NCI-H526 (cell line): ENCODE measurements at regions not wholly inside any gene's neighbourhood (a gene's known extent, or its start where the extent isn't known, plus 50 kb on each side); places are given as distances from the start of the nearest gene placed in this dataset.
A peak's percentile ranks its signal among the peaks of the same experiment; 100 is the strongest.

Experiments used
- DNase-seq, 2 experiments: peaks; one replicate each; lab custom pipeline; 2025; lab: John Stamatoyannopoulos, UW

GRCh38 chr11:37623778-37624177 lies 1025.7 kb upstream of the RAG2 start:
- no peak for DNase-seq

- no peak for DNase-seq
Observed at GRCh38 chr11:37621662-37622061, 1023.6 kb upstream of the RAG2 start.

GRCh38 chr11:37616291-37616690 lies 1018.3 kb upstream of the RAG2 start:
- no peak for DNase-seq

GRCh38 chr11:37613031-37613430 lies 1015.0 kb upstream of the RAG2 start:
- no peak for DNase-seq

GRCh38 chr11:37612146-37612545 lies 1014.1 kb upstream of the RAG2 start:
- no peak for DNase-seq

- no peak for DNase-seq
Observed at GRCh38 chr11:37605229-37605628, 1007.2 kb upstream of the RAG2 start.

- DNase-seq = no peak
Observed at GRCh38 chr11:37598381-37598780, 1000.3 kb upstream of the RAG2 start.

- no peak for DNase-seq
Observed at GRCh38 chr11:37597776-37598175, 999.7 kb upstream of the RAG2 start.

GRCh38 chr11:37595845-37596244 lies 997.8 kb upstream of the RAG2 start:
- no peak for DNase-seq

GRCh38 chr11:37574361-37574760 lies 976.3 kb upstream of the RAG2 start:
- no peak for DNase-seq

GRCh38 chr11:37572491-37573171 lies 974.6 kb upstream of the RAG2 start:
- DNase-seq = no peak

- DNase-seq = no peak
Observed at GRCh38 chr11:37571246-37571645, 973.2 kb upstream of the RAG2 start.

GRCh38 chr11:37560991-37561390 lies 963.0 kb upstream of the RAG2 start:
- no peak for DNase-seq

- DNase-seq = no peak
Observed at GRCh38 chr11:37560346-37560745, 962.3 kb upstream of the RAG2 start.

GRCh38 chr11:37558619-37559210 lies 960.7 kb upstream of the RAG2 start:
- no peak for DNase-seq

GRCh38 chr11:37557990-37558389 lies 960.0 kb upstream of the RAG2 start:
- DNase-seq = no peak

GRCh38 chr11:37552284-37552683 lies 954.2 kb upstream of the RAG2 start:
- DNase-seq = no peak

- DNase-seq = no peak
Observed at GRCh38 chr11:37544491-37544890, 946.5 kb upstream of the RAG2 start.

- DNase-seq = no peak
Observed at GRCh38 chr11:37533830-37534229, 935.8 kb upstream of the RAG2 start.

- no peak for DNase-seq
Observed at GRCh38 chr11:37533087-37533486, 935.1 kb upstream of the RAG2 start.

- no peak for DNase-seq
Observed at GRCh38 chr11:37532271-37532670, 934.2 kb upstream of the RAG2 start.

GRCh38 chr11:37527545-37527944 lies 929.5 kb upstream of the RAG2 start:
- no peak for DNase-seq

- DNase-seq = peak in 1 of 2 experiments; percentile 13
Observed at GRCh38 chr11:37525336-37525735, 927.3 kb upstream of the RAG2 start.

GRCh38 chr11:37519781-37520180 lies 921.7 kb upstream of the RAG2 start:
- no peak for DNase-seq
